Activated T-helper 17 cell treated with anti-CD3 and anti-CD28 coated beads, Interleukin-2, amount 50 U/mL, for 72 hours (primary cell): ENCODE measurements at regions not wholly inside any gene's neighbourhood (a gene's known extent, or its start where the extent isn't known, plus 50 kb on each side); places are given as distances from the start of the nearest gene placed in this dataset.

ENCODE experiments used
- ATAC-seq: fragments of 150-1000 bp; cut with Tn5 transposase; replicated peaks from 2 replicates; pipeline ENCODE4 v1.10.0; 2021; ENCODE audit warnings: mild to moderate bottlenecking, moderate library complexity
- H3K27ac Mint-ChIP-seq: one replicate; pipeline ENCODE4 v1.8.0; 2022; ENCODE audit warnings: mixed read lengths
- H3K27me3 Mint-ChIP-seq: one replicate; pipeline ENCODE4 v1.8.0; 2022; ENCODE audit warnings: mixed read lengths
- H3K36me3 Mint-ChIP-seq: one replicate; pipeline ENCODE4 v1.8.0; 2022; ENCODE audit warnings: low read depth, mild to moderate bottlenecking, mixed read lengths
- H3K4me1 Mint-ChIP-seq: one replicate; pipeline ENCODE4 v1.8.0; 2022; ENCODE audit warnings: mixed read lengths
- H3K4me3 Mint-ChIP-seq: one replicate; pipeline ENCODE4 v1.8.0; 2022; ENCODE audit warnings: mild to moderate bottlenecking, mixed read lengths
- H3K9me3 Mint-ChIP-seq: one replicate; pipeline ENCODE4 v1.8.0; 2022; ENCODE audit warnings: mixed read lengths

GRCh38 chr11:15707971-15708370, 593.2 kb downstream of the INSC start:
- ATAC-seq: no peak
- Mint-ChIP-seq H3K27me3 (peaks cover 5% of the 10 kb centered on the region), H3K4me1 (no peaks in the 10 kb centered on the region), H3K27ac (no peak overlapping the region), H3K36me3 (no peaks in the 10 kb centered on the region), H3K9me3 (peaks cover 6% of the 10 kb centered on the region), H3K4me3 (no peak overlapping the region)

DNA sequence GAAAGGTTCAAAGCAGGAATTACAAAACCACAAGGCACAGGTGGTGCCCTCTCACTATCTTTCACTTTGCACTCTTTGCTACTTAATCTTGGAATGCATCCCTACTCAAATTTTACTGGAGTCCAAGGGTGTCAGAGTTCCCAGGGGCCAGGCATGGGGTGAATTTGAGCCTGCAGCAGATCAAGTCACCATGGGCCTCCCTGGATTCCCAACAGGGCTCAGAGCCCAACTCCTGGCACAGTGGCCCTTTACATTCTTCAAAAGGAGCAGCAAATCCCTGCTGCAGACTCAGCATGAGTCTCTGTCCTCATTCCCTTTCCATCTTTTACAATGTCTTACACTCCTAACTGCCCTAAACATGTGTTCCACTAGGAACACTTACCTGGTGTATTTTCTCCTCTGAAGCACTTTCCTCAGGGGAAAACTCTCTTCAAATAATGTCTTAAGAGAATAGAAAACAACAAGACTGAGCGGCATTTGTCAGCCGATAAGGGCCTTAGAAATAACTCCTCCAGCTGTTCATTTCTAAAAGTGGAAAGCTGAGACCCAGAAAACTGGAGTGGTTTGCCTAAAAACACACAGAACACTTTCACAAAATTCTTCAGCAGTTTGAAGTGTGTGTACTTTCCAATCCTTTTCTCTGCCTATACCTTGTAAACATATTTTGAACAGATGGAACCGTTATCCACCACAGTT, 596.0 kb downstream of the INSC start:
- no peak for ATAC-seq

GRCh38 chr11:15711311-15711710, 596.6 kb downstream of the INSC start:
- Mint-ChIP-seq H3K4me3 (no peak overlapping the region), H3K4me1 (no peaks in the 10 kb centered on the region), H3K27ac (no peak overlapping the region), H3K9me3 (peaks cover 9% of the 10 kb centered on the region), H3K36me3 (no peaks in the 10 kb centered on the region), H3K27me3 (peaks cover 5% of the 10 kb centered on the region)
- ATAC-seq: no peak

More for the DNA sequence above, 596.0 kb downstream of the INSC start:
- Mint-ChIP-seq H3K27ac (no peak overlapping the region), H3K36me3 (no peaks in the 10 kb centered on the region), H3K4me3 (no peak overlapping the region), H3K9me3 (peaks cover 9% of the 10 kb centered on the region), H3K4me1 (no peaks in the 10 kb centered on the region), H3K27me3 (peaks cover 5% of the 10 kb centered on the region)

GRCh38 chr11:15714641-15715399, 600.1 kb downstream of the INSC start:
- no peak for ATAC-seq
- peaks cover 4% of the 10 kb centered on the region for H3K9me3 Mint-ChIP-seq
- H3K36me3 Mint-ChIP-seq: no peaks in the 10 kb centered on the region
- H3K4me1 Mint-ChIP-seq: no peaks in the 10 kb centered on the region
- H3K27me3 Mint-ChIP-seq: no peaks in the 10 kb centered on the region
- H3K27ac Mint-ChIP-seq: no peak overlapping the region
- no peak overlapping the region for H3K4me3 Mint-ChIP-seq

GRCh38 chr11:15716550-15716949, 601.8 kb downstream of the INSC start:
- Mint-ChIP-seq H3K27me3 (no peaks in the 10 kb centered on the region), H3K9me3 (peaks cover 4% of the 10 kb centered on the region), H3K36me3 (no peaks in the 10 kb centered on the region), H3K4me3 (no peak overlapping the region), H3K27ac (no peak overlapping the region), H3K4me1 (no peaks in the 10 kb centered on the region)
- ATAC-seq: no peak

- H3K36me3 Mint-ChIP-seq: no peaks in the 10 kb centered on the region
- no peak for ATAC-seq
- H3K4me1 Mint-ChIP-seq: no peaks in the 10 kb centered on the region
- no peaks in the 10 kb centered on the region for H3K27me3 Mint-ChIP-seq
- H3K9me3 Mint-ChIP-seq: no peaks in the 10 kb centered on the region
- no peak overlapping the region for H3K27ac Mint-ChIP-seq
- H3K4me3 Mint-ChIP-seq: no peak overlapping the region
Observed at GRCh38 chr11:15720460-15720859, 605.7 kb downstream of the INSC start.

- Mint-ChIP-seq H3K4me1 (no peaks in the 10 kb centered on the region), H3K27me3 (peaks cover 5% of the 10 kb centered on the region), H3K36me3 (no peaks in the 10 kb centered on the region), H3K27ac (no peak overlapping the region), H3K4me3 (no peak overlapping the region), H3K9me3 (no peaks in the 10 kb centered on the region)
- ATAC-seq: no peak
Observed at GRCh38 chr11:15723966-15724365, 609.2 kb downstream of the INSC start.

GRCh38 chr11:15724601-15725000, 609.9 kb downstream of the INSC start:
- Mint-ChIP-seq H3K4me1 (no peaks in the 10 kb centered on the region), H3K36me3 (no peaks in the 10 kb centered on the region), H3K4me3 (no peak overlapping the region)

DNA sequence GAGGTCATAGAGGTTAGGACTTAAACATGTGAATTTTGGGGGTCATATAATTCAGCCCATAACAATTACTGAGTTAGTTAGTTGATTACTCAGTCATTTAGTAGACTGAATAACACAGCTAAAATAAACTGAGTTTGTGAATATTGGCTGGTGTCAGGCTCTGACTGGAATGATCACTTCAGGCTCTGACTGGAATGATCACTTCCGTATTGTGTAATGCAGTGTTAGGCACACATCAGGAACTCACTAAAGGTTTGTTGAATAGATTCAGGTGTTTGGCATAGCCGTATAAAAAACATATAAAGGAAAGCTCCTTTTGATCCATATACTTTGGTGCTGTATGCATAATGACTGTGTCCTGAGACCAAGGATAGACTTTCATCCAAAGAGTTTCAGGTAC, 610.5 kb downstream of the INSC start:
- Mint-ChIP-seq H3K4me3 (no peak overlapping the region), H3K4me1 (no peaks in the 10 kb centered on the region), H3K27me3 (peaks cover 7% of the 10 kb centered on the region), H3K36me3 (no peaks in the 10 kb centered on the region), H3K27ac (no peak overlapping the region), H3K9me3 (peaks cover 2% of the 10 kb centered on the region)
- no peak for ATAC-seq

More at GRCh38 chr11:15724601-15725000, 609.9 kb downstream of the INSC start:
- peaks cover 5% of the 10 kb centered on the region for H3K27me3 Mint-ChIP-seq
- no peak for ATAC-seq
- no peak overlapping the region for H3K27ac Mint-ChIP-seq
- H3K9me3 Mint-ChIP-seq: no peaks in the 10 kb centered on the region

DNA sequence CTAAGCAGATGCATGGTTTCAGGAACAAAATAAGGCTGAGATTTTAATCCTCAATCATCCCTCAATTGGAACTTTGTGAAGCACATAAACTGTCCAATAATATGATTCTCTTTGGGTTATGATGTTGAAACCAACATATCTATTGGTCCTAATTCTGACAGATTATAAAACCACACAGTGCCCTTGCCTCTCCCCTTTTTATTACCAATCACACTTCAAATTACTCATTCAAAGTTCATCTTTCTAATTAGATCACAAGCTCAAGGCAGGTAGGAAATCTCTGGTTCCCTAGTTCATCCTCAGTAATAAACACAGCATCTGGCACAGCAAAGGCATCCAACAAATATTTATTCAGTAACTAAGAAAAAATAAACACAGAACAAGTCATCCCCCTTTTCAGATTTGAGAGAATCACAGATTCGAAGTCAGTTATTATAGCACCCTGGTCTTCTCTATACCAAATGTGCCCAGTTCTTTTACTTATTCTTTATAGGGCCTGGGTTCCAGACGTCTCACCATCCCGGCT, 611.6 kb downstream of the INSC start:
- no peak overlapping the region for H3K27ac Mint-ChIP-seq
- no peaks in the 10 kb centered on the region for H3K4me1 Mint-ChIP-seq
- H3K4me3 Mint-ChIP-seq: no peak overlapping the region
- peaks cover 3% of the 10 kb centered on the region for H3K9me3 Mint-ChIP-seq
- peaks cover 10% of the 10 kb centered on the region for H3K27me3 Mint-ChIP-seq
- no peak for ATAC-seq
- H3K36me3 Mint-ChIP-seq: no peaks in the 10 kb centered on the region

- no peak overlapping the region for H3K4me3 Mint-ChIP-seq
- H3K36me3 Mint-ChIP-seq: no peaks in the 10 kb centered on the region
- H3K27ac Mint-ChIP-seq: no peak overlapping the region
- H3K9me3 Mint-ChIP-seq: peaks cover 3% of the 10 kb centered on the region
- H3K4me1 Mint-ChIP-seq: no peaks in the 10 kb centered on the region
- no peak for ATAC-seq
- peaks cover 10% of the 10 kb centered on the region for H3K27me3 Mint-ChIP-seq
Observed at GRCh38 chr11:15726893-15727519, 612.3 kb downstream of the INSC start.

- peaks cover 10% of the 10 kb centered on the region for H3K27me3 Mint-ChIP-seq
- no peaks in the 10 kb centered on the region for H3K36me3 Mint-ChIP-seq
- H3K4me1 Mint-ChIP-seq: no peaks in the 10 kb centered on the region
Observed at GRCh38 chr11:15727520-15727914, 612.8 kb downstream of the INSC start.

DNA sequence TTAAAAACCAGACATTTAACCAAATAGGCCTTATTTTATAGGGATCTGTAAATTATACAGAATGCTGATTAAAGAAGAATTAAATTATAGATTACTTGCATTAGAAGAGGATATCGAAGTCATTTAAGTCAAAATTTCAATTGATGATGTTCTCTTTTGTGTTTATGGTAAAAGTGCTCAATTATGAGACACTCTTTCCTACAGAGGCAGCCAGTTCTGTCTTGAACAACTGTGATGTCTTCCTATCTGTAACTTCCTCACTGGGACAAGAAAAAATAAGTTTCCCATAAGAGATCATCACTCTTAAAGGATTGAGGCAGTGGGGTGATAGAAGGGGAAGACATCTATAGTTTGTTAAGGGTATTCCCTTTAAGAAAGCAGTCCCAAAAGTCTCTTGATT, 613.5 kb downstream of the INSC start:
- H3K4me1 Mint-ChIP-seq: no peaks in the 10 kb centered on the region
- peaks cover 3% of the 10 kb centered on the region for H3K9me3 Mint-ChIP-seq
- H3K4me3 Mint-ChIP-seq: no peak overlapping the region
- H3K36me3 Mint-ChIP-seq: no peaks in the 10 kb centered on the region
- no peak for ATAC-seq
- peaks cover 14% of the 10 kb centered on the region for H3K27me3 Mint-ChIP-seq
- no peak overlapping the region for H3K27ac Mint-ChIP-seq

More at GRCh38 chr11:15727520-15727914, 612.8 kb downstream of the INSC start:
- Mint-ChIP-seq H3K4me3 (no peak overlapping the region), H3K9me3 (peaks cover 3% of the 10 kb centered on the region), H3K27ac (no peak overlapping the region)
- no peak for ATAC-seq

GRCh38 chr11:15730263-15730994, 615.7 kb downstream of the INSC start:
- Mint-ChIP-seq H3K27ac (no peak overlapping the region), H3K4me3 (no peak overlapping the region), H3K4me1 (no peaks in the 10 kb centered on the region), H3K27me3 (peaks cover 18% of the 10 kb centered on the region), H3K9me3 (peaks cover 9% of the 10 kb centered on the region), H3K36me3 (no peaks in the 10 kb centered on the region)
- ATAC-seq: no peak
